Keratinocyte (primary cell): ENCODE measurements at regions not wholly inside any gene's neighbourhood (a gene's known extent, or its start where the extent isn't known, plus 50 kb on each side); places are given as distances from the start of the nearest gene placed in this dataset.

Experiments used
- DNase-seq: peaks from one replicate; pipeline ENCODE4 v3.0.0-alpha.2; 2011; ENCODE audit warnings: low read depth, missing footprints, low spot score
- FAIRE-seq: peaks from 2 replicates; lab custom pipeline; 2011; peaks lifted over from hg19 to GRCh38; lab: Jason Lieb, UNC
- H2AFZ ChIP-seq: 2 replicates; pipeline ENCODE4 v1.6.0; 2012; ENCODE audit warnings: low read length, control low read depth, inconsistent platforms; ENCODE audit not compliant: control insufficient read depth
- H3K27ac ChIP-seq: 2 replicates; pipeline ENCODE4 v1.5.1; 2011; ENCODE audit warnings: low read length; ENCODE audit not compliant: control insufficient read depth, insufficient read depth
- H3K27me3 ChIP-seq: 3 replicates; pipeline ENCODE4 v1.6.0; 2011; ENCODE audit warnings: low read length; ENCODE audit not compliant: control insufficient read depth, insufficient read depth; ENCODE audit errors: extremely low read depth
- H3K36me3 ChIP-seq, 2 experiments: 2 replicates in 1 of 2; 3 replicates in 1 of 2; pipeline ENCODE4 v1.5.1; 2011; ENCODE audit warnings: low read length in 2 of 2, mild to moderate bottlenecking in 1 of 2; ENCODE audit not compliant: control insufficient read depth in 2 of 2, insufficient read depth in 2 of 2; ENCODE audit errors: extremely low read depth in 1 of 2
- H3K4me1 ChIP-seq: 3 replicates; pipeline ENCODE4 v1.5.1; 2011; ENCODE audit warnings: low read length; ENCODE audit not compliant: control insufficient read depth, insufficient read depth; ENCODE audit errors: extremely low read depth
- H3K4me2 ChIP-seq: 3 replicates; pipeline ENCODE4 v1.6.0; 2011; ENCODE audit warnings: low read depth, low read length; ENCODE audit not compliant: control insufficient read depth, insufficient read depth; ENCODE audit errors: extremely low read depth
- H3K4me3 ChIP-seq, 3 experiments: fragments of 200-600 bp in 1 of 3; sonication (generic) in 1 of 3; 2 replicates in 2 of 3; 3 replicates in 1 of 3; pipeline ENCODE4 v1.5.1; 2011 to 2016; ENCODE audit warnings: low read length in 3 of 3, mild to moderate bottlenecking in 3 of 3, control low read depth in 2 of 3, inconsistent platforms in 1 of 3, low read depth in 1 of 3, mixed read lengths in 1 of 3, mixed run types in 1 of 3, moderate library complexity in 1 of 3; ENCODE audit not compliant: control insufficient read depth in 2 of 3, insufficient read depth in 2 of 3; ENCODE audit errors: extremely low read depth in 1 of 3
- H3K79me2 ChIP-seq: 2 replicates; pipeline ENCODE4 v1.6.0; 2012; ENCODE audit warnings: low read length; ENCODE audit not compliant: control insufficient read depth, insufficient read depth
- H3K9ac ChIP-seq: 3 replicates; pipeline ENCODE4 v1.6.0; 2011; ENCODE audit warnings: low read length; ENCODE audit not compliant: control insufficient read depth, insufficient read depth; ENCODE audit errors: extremely low read depth
- H3K9me1 ChIP-seq: 3 replicates; pipeline ENCODE4 v1.6.0; 2011; ENCODE audit warnings: low read length; ENCODE audit not compliant: control insufficient read depth, insufficient read depth; ENCODE audit errors: extremely low read depth
- H3K9me3 ChIP-seq: 2 replicates; pipeline ENCODE4 v1.5.1; 2012; ENCODE audit warnings: low read depth, low read length; ENCODE audit not compliant: control insufficient read depth
- H4K20me1 ChIP-seq: 3 replicates; pipeline ENCODE4 v1.6.0; 2011; ENCODE audit warnings: low read length; ENCODE audit not compliant: control insufficient read depth, insufficient read depth; ENCODE audit errors: extremely low read depth
- CTCF ChIP-seq, 3 experiments: IDR thresholded peaks in 1 of 3; conservative IDR thresholded peaks in 1 of 3; optimal IDR thresholded peaks in 1 of 3; 2 replicates in 2 of 3; 3 replicates in 1 of 3; pipeline versions ENCODE3 to v1.5.1; 2011; ENCODE audit warnings: low read length in 3 of 3, mild to moderate bottlenecking in 3 of 3, moderate library complexity in 2 of 3, control low read depth in 1 of 3, inconsistent platforms in 1 of 3; ENCODE audit not compliant: insufficient read depth in 2 of 3; ENCODE audit errors: extremely low read depth in 1 of 3
- EZH2 ChIP-seq: IDR thresholded peaks from one replicate; pipeline ENCODE4 v1.6.1; 2012; ENCODE audit warnings: inconsistent platforms, mild to moderate bottlenecking, low read length, moderate library complexity
- dilution Hi-C: fragments of 300-500 bp; cut with MboI; formaldehyde crosslinking; loops from one replicate; pipeline ENCODE4 v1.7.0; 2020; ENCODE audit warnings: low sequenced_read_pairs; ENCODE audit not compliant: extremely low pct_ligation_motif_present

GRCh38 chr11:69904161-69904973, 85.2 kb upstream of the FGF3 start:
- no peaks in the 10 kb centered on the region for H3K9me1 ChIP-seq
- no peaks in the 10 kb centered on the region for H3K36me3 ChIP-seq
- no peaks in the 10 kb centered on the region for H3K79me2 ChIP-seq
- H3K4me1 ChIP-seq, result no peaks in the 10 kb centered on the region
- dilution Hi-C loops, result no loop called here
- no peaks in the 10 kb centered on the region for H3K27me3 ChIP-seq
- H3K27ac ChIP-seq, result no peak overlapping the region
- no peak overlapping the region for H2AFZ ChIP-seq
- DNase-seq (no peak), FAIRE-seq (no peak)
- no peak overlapping the region for H3K4me2 ChIP-seq
- TF ChIP-seq CTCF (optimal IDR thresholded peaks at IDR 0.05 in 1 of 3, IDR thresholded peaks at IDR 0.05 in 1 of 3, conservative IDR thresholded peaks at IDR 0.05 in 1 of 3; ENCODE audit: extremely low read depth in 1 of 3, insufficient read depth in 2 of 3, low read length in 3 of 3) (no peak), EZH2 (no peak)
- no peaks in the 10 kb centered on the region for H4K20me1 ChIP-seq
- H3K9me3 ChIP-seq, result no peaks in the 10 kb centered on the region
- H3K9ac ChIP-seq, result no peak overlapping the region
- no peak overlapping the region for H3K4me3 ChIP-seq

GRCh38 chr11:69904974-69905535, 85.8 kb upstream of the FGF3 start:
- Histone ChIP-seq H2AFZ (no peak overlapping the region), H3K4me1 (no peaks in the 10 kb centered on the region), H3K4me3 (no peak overlapping the region), H3K9me3 (no peaks in the 10 kb centered on the region), H4K20me1 (no peaks in the 10 kb centered on the region), H3K9ac (no peak overlapping the region), H3K9me1 (no peaks in the 10 kb centered on the region), H3K36me3 (no peaks in the 10 kb centered on the region), H3K27ac (no peak overlapping the region), H3K27me3 (no peaks in the 10 kb centered on the region), H3K79me2 (no peaks in the 10 kb centered on the region), H3K4me2 (no peak overlapping the region)
- dilution Hi-C loops, result no loop called here
- TF ChIP-seq EZH2 (no peak), CTCF (optimal IDR thresholded peaks at IDR 0.05 in 1 of 3, IDR thresholded peaks at IDR 0.05 in 1 of 3, conservative IDR thresholded peaks at IDR 0.05 in 1 of 3; ENCODE audit: extremely low read depth in 1 of 3, insufficient read depth in 2 of 3, low read length in 3 of 3) (no peak)
- DNase-seq (no peak), FAIRE-seq (no peak)
